Caco-2 (cell line): ENCODE measurements at regions not wholly inside any gene's neighbourhood (a gene's known extent, or its start where the extent isn't known, plus 50 kb on each side); places are given as distances from the start of the nearest gene placed in this dataset.

Experiments used
- BruUV-seq: library from RNA; stranded (reverse); fragments of 400-500 nt; replicated peaks from 2 replicates; lab custom pipeline; 2021; lab: Mats Ljungman, UMichigan
- CTCF ChIA-PET: fragments of 300-600 bp; sonication (Branson Sonifier 250); formaldehyde crosslinking; loops from one replicate; lab custom pipeline; 2022; ENCODE audit warnings: antibody characterized with exemption; lab: Charles Lee
- POLR2A ChIA-PET: fragments of 300-600 bp; sonication (Branson Sonifier 250); formaldehyde crosslinking; loops from one replicate; lab custom pipeline; 2022; ENCODE audit warnings: antibody characterized with exemption; lab: Charles Lee
- DNase-seq, 2 experiments: peaks; one replicate each; pipeline versions ENCODE4 v3.0.0 to v3.0.0-alpha.2; 2020 to 2022
- H3K27me3 ChIP-seq: replicated peaks from 2 replicates; pipeline ENCODE4 v1.6.0; 2011; ENCODE audit warnings: low read length; ENCODE audit not compliant: control insufficient read depth, insufficient read depth
- H3K36me3 ChIP-seq: 2 replicates; pipeline ENCODE4 v1.5.1; 2011; ENCODE audit warnings: low read length; ENCODE audit not compliant: control insufficient read depth, insufficient read depth
- H3K4me1 ChIP-seq: fragments of 250-450 bp; sonication (Bioruptor Pico); 2 replicates; pipeline ENCODE4 v1.5.1; 2020; ENCODE audit warnings: mild to moderate bottlenecking
- H3K4me3 ChIP-seq: 2 replicates; pipeline ENCODE4 v1.5.1; 2011; ENCODE audit warnings: low read depth, mild to moderate bottlenecking, control low read depth, low read length
- H3K9me3 ChIP-seq: fragments of 250-450 bp; sonication (Bioruptor Pico); 2 replicates; pipeline ENCODE4 v1.5.1; 2020; ENCODE audit warnings: mild to moderate bottlenecking, moderate library complexity
- H3K27ac Mint-ChIP-seq: one replicate; pipeline ENCODE4 v1.8.0; 2022; ENCODE audit warnings: mixed read lengths; ENCODE audit not compliant: unreplicated experiment
- H3K27me3 Mint-ChIP-seq: one replicate; pipeline ENCODE4 v1.8.0; 2022; ENCODE audit warnings: mixed read lengths; ENCODE audit not compliant: insufficient read depth, unreplicated experiment
- H3K36me3 Mint-ChIP-seq: one replicate; pipeline ENCODE4 v1.8.0; 2022; ENCODE audit warnings: mild to moderate bottlenecking, mixed read lengths; ENCODE audit not compliant: insufficient read depth, unreplicated experiment
- H3K4me1 Mint-ChIP-seq: one replicate; pipeline ENCODE4 v1.8.0; 2022; ENCODE audit warnings: low read depth, mixed read lengths; ENCODE audit not compliant: unreplicated experiment
- H3K4me3 Mint-ChIP-seq: one replicate; pipeline ENCODE4 v1.8.0; 2022; ENCODE audit warnings: mild to moderate bottlenecking, moderate library complexity, mixed read lengths; ENCODE audit not compliant: unreplicated experiment
- H3K9me3 Mint-ChIP-seq: one replicate; pipeline ENCODE4 v1.8.0; 2022; ENCODE audit warnings: mixed read lengths; ENCODE audit not compliant: unreplicated experiment
- CTCF ChIP-seq, 2 experiments: fragments of 200-600 bp in 1 of 2; IDR thresholded peaks; 1 replicate in 1 of 2; 2 replicates in 1 of 2; pipeline versions ENCODE4 v1.5.1 to v1.8.0; 2011 to 2022; ENCODE audit warnings: antibody characterized with exemption in 1 of 2, control low read depth in 1 of 2, inconsistent platforms in 1 of 2, low read depth in 1 of 2, low read length in 1 of 2, mild to moderate bottlenecking in 1 of 2, moderate library complexity in 1 of 2; ENCODE audit not compliant: insufficient read depth in 1 of 2, severe bottlenecking in 1 of 2, unreplicated experiment in 1 of 2
- intact Hi-C: fragments of 100-400 bp; cut with micrococcal nuclease; formaldehyde crosslinking; loops from one replicate; pipeline ENCODE4 v1.10.0; 2022; ENCODE audit not compliant: unreplicated experiment

GRCh38 chr13:33347861-33348260 lies 62.3 kb upstream of the STARD13 start:
- DNase-seq = no peak
- H3K4me3 Mint-ChIP-seq = no peak overlapping the region
- CTCF ChIA-PET = no interaction called here
- peaks cover 6% of the 10 kb centered on the region for H3K27me3 Mint-ChIP-seq
- no peaks in the 10 kb centered on the region for H3K9me3 Mint-ChIP-seq
- BruUV-seq = no TSS peak
- intact Hi-C loops = no loop called here
- Histone ChIP-seq H3K9me3 (no peaks in the 10 kb centered on the region), H3K4me1 (0 out of 2 replicates have a peak, but pooled peaks cover 4% of the 10 kb centered on the region), H3K36me3 (no peaks in the 10 kb centered on the region), H3K4me3 (no peak overlapping the region), H3K27me3 (peaks cover 3% of the 10 kb centered on the region; the same call in 1 of the 2 replicates)
- H3K27ac Mint-ChIP-seq = no peak overlapping the region
- no peak for TF ChIP-seq CTCF (IDR thresholded peaks at IDR 0.05; ENCODE audit: insufficient read depth in 1 of 2, low read depth in 1 of 2, low read length in 1 of 2, severe bottlenecking in 1 of 2, unreplicated experiment in 1 of 2)
- POLR2A ChIA-PET = no interaction called here
- peaks cover 6% of the 10 kb centered on the region for H3K4me1 Mint-ChIP-seq
- H3K36me3 Mint-ChIP-seq = no peaks in the 10 kb centered on the region

GRCh38 chr13:33348366-33348765 lies 62.8 kb upstream of the STARD13 start:
- CTCF ChIA-PET = no interaction called here
- Histone ChIP-seq H3K4me3 (no peak overlapping the region), H3K4me1 (0 out of 2 replicates have a peak, but pooled peaks cover 4% of the 10 kb centered on the region), H3K9me3 (no peaks in the 10 kb centered on the region), H3K36me3 (no peaks in the 10 kb centered on the region), H3K27me3 (peaks cover 3% of the 10 kb centered on the region; the same call in 1 of the 2 replicates)
- Mint-ChIP-seq H3K27ac (no peak overlapping the region), H3K9me3 (no peaks in the 10 kb centered on the region), H3K27me3 (peaks cover 8% of the 10 kb centered on the region), H3K4me1 (peaks cover 6% of the 10 kb centered on the region), H3K36me3 (no peaks in the 10 kb centered on the region), H3K4me3 (no peak overlapping the region)
- TF ChIP-seq CTCF (IDR thresholded peaks at IDR 0.05; ENCODE audit: insufficient read depth in 1 of 2, low read depth in 1 of 2, low read length in 1 of 2, severe bottlenecking in 1 of 2, unreplicated experiment in 1 of 2) = no peak
- BruUV-seq = no TSS peak
- no peak for DNase-seq
- POLR2A ChIA-PET = no interaction called here
- intact Hi-C loops = no loop called here

DNA sequence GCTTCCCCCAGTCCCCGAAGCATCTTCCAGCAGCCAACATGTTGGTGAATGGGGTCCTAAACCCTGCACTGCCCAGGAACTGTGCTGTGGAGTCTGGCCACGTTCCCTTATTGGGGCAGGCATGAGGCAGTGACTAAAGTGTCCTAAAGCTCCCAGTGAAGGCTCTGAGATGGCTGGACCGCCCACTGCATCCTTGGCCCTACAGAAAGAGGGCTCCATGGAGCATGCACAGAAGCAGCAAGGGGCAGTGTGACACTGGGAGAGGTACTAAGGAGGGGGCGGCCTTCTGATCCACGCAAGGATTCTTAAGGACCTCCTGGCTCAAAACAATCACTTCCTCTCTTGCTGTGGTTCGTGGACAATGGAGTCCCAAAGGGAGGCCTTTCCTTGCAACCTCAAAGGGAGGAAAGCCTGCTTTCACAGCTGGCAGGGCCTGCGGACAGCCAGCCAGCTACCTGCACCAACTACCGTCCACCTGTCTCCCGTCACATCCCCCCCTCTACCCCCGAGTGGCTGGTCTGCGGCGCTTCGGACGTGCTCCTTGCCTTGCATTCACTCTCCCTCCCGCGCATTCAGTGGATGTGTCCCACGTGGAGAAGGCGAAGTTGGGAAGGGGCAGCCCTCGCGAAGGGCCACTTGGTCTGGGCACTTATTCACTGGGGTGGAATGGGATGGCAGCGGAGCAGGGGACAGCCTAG lies 63.9 kb upstream of the STARD13 start:
- CTCF ChIA-PET = no interaction called here
- Mint-ChIP-seq H3K4me1 (peaks cover 6% of the 10 kb centered on the region), H3K4me3 (peak overlapping the region; percentile 78), H3K9me3 (no peaks in the 10 kb centered on the region), H3K27me3 (peaks cover 8% of the 10 kb centered on the region), H3K27ac (no peak overlapping the region), H3K36me3 (no peaks in the 10 kb centered on the region)
- no peak for TF ChIP-seq CTCF (IDR thresholded peaks at IDR 0.05; ENCODE audit: insufficient read depth in 1 of 2, low read depth in 1 of 2, low read length in 1 of 2, severe bottlenecking in 1 of 2, unreplicated experiment in 1 of 2)
- H3K4me1 ChIP-seq = 0 out of 2 replicates have a peak, but pooled peaks cover 4% of the 10 kb centered on the region
- intact Hi-C loops = no loop called here
- H3K4me3 ChIP-seq = peak overlapping the region; percentile 59
- POLR2A ChIA-PET = no interaction called here
- H3K9me3 ChIP-seq = no peaks in the 10 kb centered on the region
- no peak for DNase-seq
- H3K36me3 ChIP-seq = no peaks in the 10 kb centered on the region
- no TSS peak for BruUV-seq
- peaks cover 3% of the 10 kb centered on the region; the same call in 1 of the 2 replicates for H3K27me3 ChIP-seq
